ENCODE measurements at regions not wholly inside any gene's neighbourhood (a gene's known extent, or its start where the extent isn't known, plus 50 kb on each side); places are given as distances from the start of the nearest gene placed in this dataset.

GRCh38 chr11:82004537-82005213 lies 729.0 kb downstream of the FAM181B start:
- Histone ChIP-seq H3K36me3 (ENCODE audit: control insufficient read depth in 4 of 4, insufficient read depth in 4 of 4, low read length in 4 of 4) (no peaks in the 10 kb centered on the region), H3K4me3 (no peak overlapping the region), H3K9me3 (ENCODE audit: control insufficient read depth in 4 of 4, insufficient read depth in 3 of 4, low read length in 3 of 4) (no peaks in the 10 kb centered on the region), H3K27ac (ENCODE audit: low read depth in 1 of 2, low read length in 1 of 2) (no peak overlapping the region), H3K27me3 (ENCODE audit: control insufficient read depth in 3 of 3, insufficient read depth in 3 of 3, low read length in 2 of 3) (peaks cover 0 to 3% (median 0%) of the 10 kb centered on the region in 3 donors), H3K9ac (ENCODE audit: insufficient read depth in 1 of 2, low read length in 2 of 2) (no peak overlapping the region), H3K4me1 (ENCODE audit: control insufficient read depth in 5 of 5, insufficient read depth in 5 of 5, low read length in 5 of 5) (no peaks in the 10 kb centered on the region)
- TF ChIP-seq, protein P1, sequence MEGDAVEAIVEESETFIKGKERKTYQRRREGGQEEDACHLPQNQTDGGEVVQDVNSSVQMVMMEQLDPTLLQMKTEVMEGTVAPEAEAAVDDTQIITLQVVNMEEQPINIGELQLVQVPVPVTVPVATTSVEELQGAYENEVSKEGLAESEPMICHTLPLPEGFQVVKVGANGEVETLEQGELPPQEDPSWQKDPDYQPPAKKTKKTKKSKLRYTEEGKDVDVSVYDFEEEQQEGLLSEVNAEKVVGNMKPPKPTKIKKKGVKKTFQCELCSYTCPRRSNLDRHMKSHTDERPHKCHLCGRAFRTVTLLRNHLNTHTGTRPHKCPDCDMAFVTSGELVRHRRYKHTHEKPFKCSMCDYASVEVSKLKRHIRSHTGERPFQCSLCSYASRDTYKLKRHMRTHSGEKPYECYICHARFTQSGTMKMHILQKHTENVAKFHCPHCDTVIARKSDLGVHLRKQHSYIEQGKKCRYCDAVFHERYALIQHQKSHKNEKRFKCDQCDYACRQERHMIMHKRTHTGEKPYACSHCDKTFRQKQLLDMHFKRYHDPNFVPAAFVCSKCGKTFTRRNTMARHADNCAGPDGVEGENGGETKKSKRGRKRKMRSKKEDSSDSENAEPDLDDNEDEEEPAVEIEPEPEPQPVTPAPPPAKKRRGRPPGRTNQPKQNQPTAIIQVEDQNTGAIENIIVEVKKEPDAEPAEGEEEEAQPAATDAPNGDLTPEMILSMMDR (IDR thresholded peaks at IDR 0.05; ENCODE audit: control extremely low read depth, extremely low read depth): no peak
- WGBS, 2 donors: 73 to 75% methylated on average over 4 of the region's 4 CpGs
- DNase-seq (no peak), ATAC-seq (ENCODE audit: insufficient read depth, low FRiP score) (no peak)

DNA sequence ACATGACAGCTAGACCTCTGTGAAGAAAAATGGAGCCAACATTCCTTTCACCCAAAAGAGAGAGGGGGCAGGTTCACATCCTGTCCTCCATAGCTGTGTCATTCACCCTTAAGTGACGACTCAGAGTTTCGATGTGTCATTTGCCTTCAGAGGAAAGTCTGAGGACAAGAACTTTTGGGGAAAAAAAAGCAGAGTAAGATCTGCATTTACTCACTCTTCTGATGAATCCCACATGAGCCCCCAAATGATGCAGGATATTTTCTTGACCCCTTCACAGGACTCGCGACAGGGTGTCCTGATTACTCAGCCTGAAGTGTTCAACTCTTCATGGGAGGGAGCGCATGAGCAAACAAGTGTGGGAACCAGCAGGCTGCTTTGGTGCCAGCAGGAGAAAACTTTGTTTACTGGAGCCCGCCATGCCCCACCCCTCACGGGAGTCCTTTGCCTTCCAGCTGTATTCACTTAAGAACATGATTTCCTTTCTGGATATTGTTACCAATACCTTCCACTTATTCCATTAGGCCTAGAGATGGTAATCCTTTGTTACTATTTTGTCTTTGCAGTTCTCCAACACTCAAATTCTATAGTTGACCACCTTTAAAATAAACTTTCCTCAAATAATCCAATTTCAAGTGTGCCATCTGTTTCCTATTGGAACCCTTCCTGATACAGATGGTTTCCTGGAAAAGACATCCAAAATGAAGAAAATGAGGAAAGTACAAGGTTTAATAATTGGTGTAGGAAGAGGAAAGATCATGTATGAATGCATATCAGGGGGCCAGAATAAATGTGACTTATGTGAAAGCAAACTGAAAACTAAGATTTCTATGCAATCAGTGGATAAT lies 729.8 kb downstream of the FAM181B start:
- Histone ChIP-seq H3K4me1 (ENCODE audit: control insufficient read depth in 5 of 5, insufficient read depth in 5 of 5, low read length in 5 of 5) (no peaks in the 10 kb centered on the region), H3K4me3 (no peak overlapping the region), H3K36me3 (ENCODE audit: control insufficient read depth in 4 of 4, insufficient read depth in 4 of 4, low read length in 4 of 4) (no peaks in the 10 kb centered on the region), H3K9me3 (ENCODE audit: control insufficient read depth in 4 of 4, insufficient read depth in 3 of 4, low read length in 3 of 4) (no peaks in the 10 kb centered on the region), H3K9ac (ENCODE audit: insufficient read depth in 1 of 2, low read length in 2 of 2) (no peak overlapping the region), H3K27ac (ENCODE audit: low read depth in 1 of 2, low read length in 1 of 2) (no peak overlapping the region), H3K27me3 (ENCODE audit: control insufficient read depth in 3 of 3, insufficient read depth in 3 of 3, low read length in 2 of 3) (peaks cover 0 to 3% (median 0%) of the 10 kb centered on the region in 3 donors)
- TF ChIP-seq, protein P1 (IDR thresholded peaks at IDR 0.05; ENCODE audit: control extremely low read depth, extremely low read depth): no peak
- peak in 1 of 3 donors; percentile 21 for DNase-seq
- WGBS, 2 donors: 58 to 76% methylated on average over 7 of the region's 7 CpGs
- no peak for ATAC-seq (ENCODE audit: insufficient read depth, low FRiP score)

GRCh38 chr11:82003024-82003423 lies 730.6 kb downstream of the FAM181B start:
- ATAC-seq (ENCODE audit: insufficient read depth, low FRiP score) (no peak), DNase-seq (no peak)
- no peaks in the 10 kb centered on the region for H3K36me3 ChIP-seq (ENCODE audit: control insufficient read depth in 4 of 4, insufficient read depth in 4 of 4, low read length in 4 of 4)
- 87 to 90% methylated on average over 8 of the region's 8 CpGs for WGBS, 2 donors
- H3K9me3 ChIP-seq (ENCODE audit: control insufficient read depth in 4 of 4, insufficient read depth in 3 of 4, low read length in 3 of 4): no peaks in the 10 kb centered on the region
- no peak overlapping the region for H3K27ac ChIP-seq (ENCODE audit: low read depth in 1 of 2, low read length in 1 of 2)
- H3K27me3 ChIP-seq (ENCODE audit: control insufficient read depth in 3 of 3, insufficient read depth in 3 of 3, low read length in 2 of 3): peaks cover 0 to 3% (median 0%) of the 10 kb centered on the region in 3 donors
- no peak overlapping the region for H3K9ac ChIP-seq (ENCODE audit: insufficient read depth in 1 of 2, low read length in 2 of 2)
- H3K4me1 ChIP-seq (ENCODE audit: control insufficient read depth in 5 of 5, insufficient read depth in 5 of 5, low read length in 5 of 5): no peaks in the 10 kb centered on the region
- TF ChIP-seq, protein P1 (IDR thresholded peaks at IDR 0.05; ENCODE audit: control extremely low read depth, extremely low read depth): no peak
- no peak overlapping the region for H3K4me3 ChIP-seq

Data from lung (tissue), 11 donors.